ENCODE measurements at regions not wholly inside any gene's neighbourhood (a gene's known extent, or its start where the extent isn't known, plus 50 kb on each side); places are given as distances from the start of the nearest gene placed in this dataset.
A peak's percentile ranks its signal among the peaks of the same experiment; 100 is the strongest.
"Not testable (repeated sequence)": the region's sequence is repeated elsewhere in the genome, so short reads cannot be mapped to it uniquely, and the experiment has no call there.

DNA sequence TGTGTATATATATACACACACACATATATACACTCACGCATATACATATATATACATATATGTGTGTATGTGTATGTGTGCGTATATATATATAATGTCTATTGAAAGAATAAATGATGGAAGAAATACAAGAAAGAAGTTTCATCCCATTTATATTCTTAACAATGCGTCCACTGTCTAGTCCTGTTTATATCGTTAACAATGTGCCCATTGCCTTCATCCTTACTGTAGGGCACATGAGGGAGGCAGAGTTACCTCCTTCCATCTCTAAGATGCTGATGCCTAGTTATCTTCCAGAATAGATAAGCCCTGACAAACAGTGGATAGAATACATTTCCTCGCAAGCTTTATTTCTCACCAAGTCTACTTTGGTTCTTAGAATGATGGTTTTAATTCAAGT lies 389.8 kb upstream of the SEMA6A start:
- Mint-ChIP-seq H3K9me3 (peaks cover 5 to 10% of the 10 kb centered on the region in 2 donors), H3K27ac (no peak overlapping the region), H3K36me3 (no peaks in the 10 kb centered on the region)
- ATAC-seq = no peak
- DNase-seq (ENCODE audit: low spot score in 2 of 2) = no peak

DNA sequence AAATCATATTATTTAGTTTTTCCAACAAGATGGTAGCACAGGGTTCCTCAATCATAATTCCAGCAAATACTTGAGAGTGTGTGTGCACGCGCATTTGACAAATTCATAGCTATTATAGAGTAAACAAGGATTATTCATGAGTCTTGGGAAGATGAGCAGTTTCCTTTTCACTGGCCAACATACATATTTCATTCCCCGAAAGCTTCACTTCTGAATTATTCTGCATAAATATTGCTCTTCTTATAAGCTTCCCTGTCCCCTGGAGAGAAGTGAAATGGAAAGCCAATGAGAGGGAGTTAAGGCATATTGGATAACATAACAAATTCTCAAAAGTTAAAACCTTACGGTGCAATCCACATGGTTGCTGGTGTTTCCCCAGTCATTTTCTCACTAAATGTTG lies 386.4 kb upstream of the SEMA6A start:
- DNase-seq (ENCODE audit: low spot score in 2 of 2) (no peak), ATAC-seq (no peak)
- Mint-ChIP-seq H3K36me3 (no peaks in the 10 kb centered on the region), H3K9me3 (no peaks in the 10 kb centered on the region), H3K27ac (no peak overlapping the region)

DNA sequence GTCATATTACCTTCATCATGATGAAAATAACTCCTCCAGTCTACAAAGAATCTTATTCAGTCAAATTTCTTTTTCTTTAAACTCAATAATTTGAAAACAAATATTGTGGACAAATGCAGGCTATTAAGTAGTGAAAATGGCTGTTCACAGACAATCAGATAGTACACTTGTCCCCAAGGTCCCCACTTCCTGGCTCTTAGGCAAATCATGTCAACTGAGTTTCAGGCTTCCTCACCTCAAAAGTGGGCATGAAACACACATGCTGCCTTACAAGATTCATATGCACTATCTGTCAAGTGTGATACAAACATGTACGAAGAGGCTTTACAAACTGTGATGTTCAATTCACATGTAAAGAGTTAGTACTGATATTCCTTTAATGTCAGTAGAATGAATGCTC lies 385.2 kb upstream of the SEMA6A start:
- Mint-ChIP-seq H3K9me3 (no peaks in the 10 kb centered on the region), H3K27ac (no peak overlapping the region), H3K36me3 (no peaks in the 10 kb centered on the region)
- ATAC-seq = no peak
- DNase-seq (ENCODE audit: low spot score in 2 of 2) = no peak

DNA sequence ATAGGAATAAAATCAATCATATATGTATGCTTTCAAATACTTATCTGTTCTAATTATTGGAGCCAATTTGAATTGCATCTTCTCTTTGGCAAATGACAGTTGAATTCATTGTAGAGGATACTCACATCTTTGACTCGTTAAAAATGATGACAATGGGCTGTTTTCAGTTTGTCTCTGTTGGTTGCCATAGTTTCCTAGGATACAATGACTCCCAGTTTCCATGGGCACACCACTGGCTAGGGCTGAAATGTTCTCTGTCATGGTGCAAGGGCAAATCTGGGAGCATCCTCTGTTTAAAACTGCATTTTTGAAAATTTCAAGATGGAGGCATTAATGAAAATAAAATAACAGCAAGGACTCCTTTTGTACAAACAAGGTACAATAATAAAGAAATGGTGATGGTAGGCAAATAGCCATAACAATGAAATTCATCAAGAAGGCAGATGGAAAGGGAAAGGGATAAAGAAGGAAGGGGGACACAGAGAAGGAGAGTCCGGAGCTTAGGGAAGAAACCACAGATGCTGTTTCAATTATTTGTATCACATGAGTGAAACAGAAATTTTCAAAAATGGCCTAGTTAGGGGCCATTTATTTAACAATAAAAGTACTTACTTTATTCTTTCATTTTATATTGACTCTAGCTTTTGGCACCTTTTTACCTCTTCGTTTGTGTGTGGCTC lies 378.8 kb upstream of the SEMA6A start:
- DNase-seq (ENCODE audit: low spot score in 2 of 2) (no peak), ATAC-seq (no peak)
- Mint-ChIP-seq H3K36me3 (no peaks in the 10 kb centered on the region), H3K27ac (no peak overlapping the region), H3K9me3 (no peaks in the 10 kb centered on the region)

DNA sequence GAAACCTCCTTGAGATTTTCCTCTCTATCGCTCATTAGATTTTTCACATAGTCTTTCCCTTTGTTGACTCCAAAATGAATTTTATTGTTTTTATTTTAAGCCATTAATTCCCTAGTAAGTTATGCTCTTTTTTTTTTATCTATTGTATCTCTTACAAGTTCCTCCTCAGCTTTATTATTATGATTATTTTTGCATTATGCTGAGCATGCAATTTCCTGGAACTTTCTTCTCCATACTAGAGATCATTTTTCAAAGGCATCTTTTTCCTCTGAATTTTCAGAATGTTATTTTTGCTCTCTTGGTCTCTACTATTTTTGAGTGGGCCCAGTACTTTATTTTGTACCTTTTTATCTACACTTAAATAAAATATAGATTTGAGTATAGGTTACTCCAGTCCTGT lies 376.6 kb upstream of the SEMA6A start:
- DNase-seq (ENCODE audit: low spot score in 2 of 2) (no peak), ATAC-seq (no peak)
- Mint-ChIP-seq H3K9me3 (no peaks in the 10 kb centered on the region), H3K27ac (no peak overlapping the region), H3K36me3 (no peaks in the 10 kb centered on the region)

DNA sequence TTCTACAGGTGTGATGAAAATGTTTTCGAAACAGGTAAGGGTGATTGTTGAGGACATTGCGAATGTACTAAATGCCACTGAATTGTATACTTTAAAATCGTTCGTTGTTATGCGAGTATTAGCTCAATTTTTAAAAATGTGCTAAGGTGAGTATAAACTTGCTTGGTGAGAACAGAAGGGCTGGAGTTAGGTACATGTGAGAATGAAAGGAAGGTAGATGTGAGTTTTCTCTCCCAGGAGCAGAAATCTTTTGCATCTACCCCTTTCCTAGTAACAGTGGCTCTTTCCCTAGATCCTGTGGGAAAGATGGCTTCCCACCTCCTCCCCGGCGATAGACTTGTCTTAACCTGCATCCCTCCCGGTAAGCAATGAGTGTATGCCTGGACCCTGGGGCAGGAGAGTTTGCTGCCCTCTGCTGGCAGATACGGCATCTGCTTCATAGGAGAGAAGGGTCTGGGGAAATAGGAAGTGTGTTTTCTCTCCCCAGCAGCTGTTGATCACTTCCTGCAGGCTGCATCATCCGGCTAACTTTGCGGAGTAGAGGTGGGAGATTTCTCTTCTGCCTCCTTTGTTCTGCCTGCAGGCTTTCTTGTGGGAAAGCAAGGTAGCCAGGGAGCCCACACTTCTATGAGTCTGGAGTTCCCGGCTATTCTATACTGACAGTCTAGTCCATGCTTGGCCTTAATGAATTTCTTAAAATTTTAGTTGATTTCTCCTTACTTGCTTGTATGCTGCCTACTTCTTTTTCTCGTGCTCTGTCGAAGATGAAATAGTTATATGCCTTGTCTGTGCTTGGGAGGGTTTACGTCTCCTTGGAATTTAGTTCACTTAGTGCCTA lies 373.3 kb upstream of the SEMA6A start:
- no peaks in the 10 kb centered on the region for H3K36me3 Mint-ChIP-seq
- peaks cover 4 to 6% of the 10 kb centered on the region in 2 donors for H3K9me3 Mint-ChIP-seq
- DNase-seq (ENCODE audit: low spot score in 2 of 2) (peak in 1 of 2 donors; percentile 70), ATAC-seq (peak; percentile 71 to 93)
- no peak overlapping the region for H3K27ac Mint-ChIP-seq

DNA sequence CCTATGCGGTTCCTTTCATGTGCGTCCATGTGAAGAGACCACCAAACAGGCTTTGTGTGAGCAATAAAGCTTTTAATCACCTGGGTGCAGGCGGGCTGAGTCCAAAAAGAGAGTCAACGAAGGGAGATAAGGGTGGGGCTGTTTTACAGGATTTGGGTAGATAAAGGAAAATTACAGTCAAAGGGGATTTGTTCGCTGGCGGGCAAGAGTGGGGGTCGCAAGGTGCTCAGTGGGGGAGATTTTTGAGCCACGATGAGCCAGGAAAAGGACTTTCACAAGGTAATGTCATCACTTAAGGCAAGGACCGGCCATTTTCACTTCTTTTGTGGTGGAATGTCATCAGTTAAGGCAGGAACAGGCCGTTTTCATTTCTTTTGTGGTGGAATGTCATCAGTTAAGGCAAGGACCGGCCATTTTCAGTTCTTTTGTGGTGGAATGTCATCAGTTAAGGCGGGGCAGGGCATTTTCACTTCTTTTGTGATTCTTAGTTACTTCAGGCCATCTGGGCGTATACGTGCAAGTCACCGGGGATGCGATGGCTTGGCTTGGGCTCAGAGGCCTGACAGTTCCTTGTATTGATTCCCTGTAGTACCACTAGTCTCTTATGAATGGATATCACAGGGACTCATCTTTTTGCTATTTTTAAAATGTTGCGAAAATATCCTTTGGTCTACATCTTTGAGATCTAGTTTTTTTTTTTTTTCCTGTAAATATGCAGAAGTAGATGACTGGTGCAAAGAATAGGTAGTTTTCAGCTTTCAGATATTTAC lies 371.2 kb upstream of the SEMA6A start:
- ATAC-seq; H3K27ac Mint-ChIP-seq; DNase-seq (ENCODE audit: low spot score in 2 of 2); H3K9me3 Mint-ChIP-seq; H3K36me3 Mint-ChIP-seq: not testable (repeated sequence)

DNA sequence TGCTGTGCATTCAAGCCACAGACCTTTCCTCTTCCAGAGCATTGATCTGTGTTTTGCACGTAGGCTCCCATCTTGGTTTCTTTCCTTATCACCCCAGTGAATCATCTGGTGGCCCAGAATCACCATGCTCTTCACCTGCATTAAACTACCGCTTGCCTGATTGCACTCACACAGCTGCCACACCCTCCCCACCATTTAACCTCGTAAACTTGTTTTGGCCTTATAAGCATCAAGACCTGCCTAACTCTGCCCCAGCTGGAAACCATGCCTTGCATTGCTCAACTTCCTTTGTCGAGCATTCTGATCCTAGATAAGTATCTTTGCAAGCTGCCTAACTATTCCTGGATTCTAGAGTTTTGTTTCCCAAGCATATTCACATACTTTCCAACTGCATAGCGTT lies 369.6 kb upstream of the SEMA6A start:
- Mint-ChIP-seq H3K27ac (no peak overlapping the region), H3K36me3 (no peaks in the 10 kb centered on the region), H3K9me3 (peaks cover 4 to 6% of the 10 kb centered on the region in 2 donors)
- ATAC-seq (no peak), DNase-seq (ENCODE audit: low spot score in 2 of 2) (no peak)

DNA sequence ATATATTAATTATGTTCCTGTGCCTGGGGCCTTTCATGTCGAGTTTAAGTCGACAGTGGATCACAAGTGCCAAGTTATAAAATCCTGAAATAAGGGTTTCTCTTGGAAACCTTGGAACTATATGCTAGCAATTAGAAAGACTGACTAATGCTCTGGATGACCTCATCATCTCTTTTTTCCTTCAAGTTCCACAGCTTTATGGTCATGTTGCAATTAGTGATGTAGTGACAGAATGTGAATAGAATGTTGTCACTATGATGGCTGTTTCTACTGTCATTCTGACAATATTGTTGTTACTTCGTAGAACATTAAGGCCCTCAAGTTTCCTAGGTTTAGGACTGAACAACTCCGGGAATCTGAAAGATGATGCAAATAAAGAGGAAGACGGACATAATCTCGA lies 368.0 kb upstream of the SEMA6A start:
- Mint-ChIP-seq H3K36me3 (no peaks in the 10 kb centered on the region), H3K27ac (no peak overlapping the region), H3K9me3 (peaks cover 4 to 6% of the 10 kb centered on the region in 2 donors)
- ATAC-seq (no peak), DNase-seq (ENCODE audit: low spot score in 2 of 2) (no peak)

DNA sequence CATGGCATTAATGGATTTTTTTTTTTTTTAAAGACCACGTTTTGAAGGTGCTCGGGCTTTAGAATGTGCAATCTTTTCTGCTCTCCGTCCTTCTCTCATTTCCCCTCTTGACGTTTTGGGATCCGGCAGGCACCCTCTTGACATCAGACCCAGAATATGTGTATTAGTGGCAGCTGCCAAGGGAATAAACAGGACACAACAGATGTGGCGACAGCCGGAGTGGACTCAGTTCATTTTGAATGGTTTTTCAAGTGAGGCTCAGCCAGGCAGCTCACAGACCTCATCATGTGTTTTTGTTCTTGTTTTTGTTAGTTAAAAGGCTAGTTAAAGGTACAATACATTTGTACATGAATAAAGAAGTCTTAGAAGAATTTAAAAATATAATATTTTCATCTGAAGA lies 365.0 kb upstream of the SEMA6A start:
- H3K27ac Mint-ChIP-seq = no peak overlapping the region
- H3K36me3 Mint-ChIP-seq = no peaks in the 10 kb centered on the region
- H3K9me3 Mint-ChIP-seq = peaks cover 0 to 10% of the 10 kb centered on the region in 2 donors
- ATAC-seq (no peak), DNase-seq (ENCODE audit: low spot score in 2 of 2) (no peak)

DNA sequence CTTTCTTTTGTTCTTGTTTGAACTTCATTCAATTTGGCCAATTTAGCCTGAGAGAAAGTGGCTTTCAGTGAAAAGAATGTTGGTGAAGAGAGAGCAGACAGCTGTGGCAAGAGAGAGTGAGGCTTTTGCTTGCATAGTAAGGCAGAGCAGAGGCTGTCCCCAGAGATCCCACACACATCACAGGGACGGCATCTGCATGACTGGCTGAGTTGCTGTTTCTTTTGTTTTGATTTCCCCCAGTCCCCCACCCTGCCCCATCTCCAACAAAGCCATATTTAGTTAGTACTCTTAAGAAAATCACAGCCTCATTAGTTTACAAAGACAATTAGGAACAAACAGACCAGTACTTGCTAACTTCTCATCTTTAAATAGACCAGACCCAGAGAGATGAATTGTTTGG lies 363.9 kb upstream of the SEMA6A start:
- ATAC-seq (no peak), DNase-seq (ENCODE audit: low spot score in 2 of 2) (no peak)
- Mint-ChIP-seq H3K36me3 (no peaks in the 10 kb centered on the region), H3K27ac (no peak overlapping the region), H3K9me3 (peaks cover 0 to 5% of the 10 kb centered on the region in 2 donors)

DNA sequence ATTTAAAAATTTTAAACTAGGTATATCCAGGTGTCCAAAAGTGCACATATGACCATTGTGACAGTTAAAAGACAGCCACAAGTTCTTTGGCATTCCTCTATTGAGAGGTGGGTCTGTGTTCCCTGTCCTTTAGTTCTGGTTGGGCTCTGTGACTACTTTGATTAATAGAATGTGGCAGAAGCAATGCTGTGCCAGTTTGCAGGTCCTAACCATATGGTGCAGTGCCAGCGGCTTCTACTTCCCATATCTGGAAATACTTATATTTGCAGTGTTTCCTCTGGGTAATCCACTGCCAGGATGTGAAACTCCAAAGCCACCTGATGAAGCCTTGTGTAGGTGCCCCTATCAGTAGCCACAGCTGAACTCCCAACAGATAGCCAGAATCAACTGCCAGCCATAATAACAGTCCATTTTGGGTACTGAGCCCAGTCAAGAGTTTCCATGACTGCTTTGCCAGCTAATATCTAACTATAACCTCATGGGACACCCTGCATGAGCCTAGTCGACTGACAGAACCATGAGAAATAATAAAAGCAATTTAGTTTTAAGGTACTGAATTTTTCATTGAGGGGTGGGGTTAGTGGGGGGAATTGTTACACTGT lies 361.0 kb upstream of the SEMA6A start:
- H3K36me3 Mint-ChIP-seq = no peaks in the 10 kb centered on the region
- H3K27ac Mint-ChIP-seq = no peak overlapping the region
- peaks cover 0 to 7% of the 10 kb centered on the region in 2 donors for H3K9me3 Mint-ChIP-seq
- DNase-seq (ENCODE audit: low spot score in 2 of 2) (no peak), ATAC-seq (no peak)

DNA sequence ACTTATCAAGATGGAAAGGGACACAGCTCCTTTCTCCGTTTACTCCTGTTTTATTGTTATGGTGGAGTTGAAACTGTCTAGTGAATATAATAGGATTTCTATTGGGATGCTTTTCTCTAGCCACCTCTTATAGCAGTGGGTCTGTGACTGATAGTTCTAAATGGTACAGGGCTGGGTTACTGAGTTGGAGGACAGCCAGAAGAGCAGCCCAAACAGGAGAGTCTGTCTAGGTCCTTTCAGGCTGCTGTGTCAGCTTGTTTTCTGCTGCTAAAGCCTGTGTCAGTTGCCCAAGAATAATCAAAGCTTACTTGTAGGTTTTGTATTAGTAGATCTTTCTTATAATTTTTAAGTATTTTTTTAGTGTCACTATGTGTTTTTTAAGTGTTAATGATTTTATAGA lies 356.0 kb upstream of the SEMA6A start:
- DNase-seq (ENCODE audit: low spot score in 2 of 2) (no peak), ATAC-seq (no peak)
- Mint-ChIP-seq H3K36me3 (no peaks in the 10 kb centered on the region), H3K9me3 (peaks cover 0 to 3% of the 10 kb centered on the region in 2 donors), H3K27ac (no peak overlapping the region)

DNA sequence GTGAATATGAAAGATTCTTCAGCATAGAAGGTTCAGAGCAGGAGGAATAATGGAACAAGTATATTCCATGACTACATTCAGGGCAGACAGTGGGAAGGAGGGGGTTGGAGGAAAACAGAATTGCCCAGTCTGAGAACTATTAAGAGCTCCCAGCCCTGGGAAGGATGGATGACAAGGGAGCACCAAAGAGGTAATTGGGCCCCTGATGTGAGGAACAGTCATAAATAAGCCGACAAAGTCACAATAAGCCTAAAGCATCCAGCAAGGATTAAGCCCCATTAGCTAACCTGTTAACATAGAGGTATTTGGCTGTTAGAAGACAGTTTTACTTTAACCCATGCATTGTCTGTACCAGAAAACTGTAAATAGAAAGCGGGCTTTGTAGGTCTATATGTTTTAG lies 348.7 kb upstream of the SEMA6A start:
- Mint-ChIP-seq H3K36me3 (no peaks in the 10 kb centered on the region), H3K27ac (no peak overlapping the region), H3K9me3 (no peaks in the 10 kb centered on the region)
- no peak for ATAC-seq
- DNase-seq (ENCODE audit: low spot score in 2 of 2) = no peak

DNA sequence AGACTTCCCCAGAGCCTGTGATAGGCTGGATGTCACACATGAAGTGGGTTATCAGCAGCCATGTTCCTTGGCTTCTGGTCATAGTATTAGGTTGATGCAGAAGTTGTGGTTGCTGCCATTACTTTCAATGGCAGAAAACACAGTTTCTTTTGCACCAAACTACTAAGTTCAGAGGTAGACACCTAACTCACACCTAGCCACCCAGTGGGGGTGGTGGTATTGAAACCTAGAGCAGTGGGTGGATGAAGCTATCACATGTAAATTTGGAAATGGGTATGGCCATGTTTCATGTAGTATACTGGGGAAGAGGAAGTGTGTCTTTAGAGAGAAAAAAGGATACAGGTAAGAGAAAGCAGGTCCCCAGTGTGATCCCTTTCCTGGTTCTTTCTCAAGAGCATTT lies 347.9 kb upstream of the SEMA6A start:
- Mint-ChIP-seq H3K27ac (no peak overlapping the region), H3K36me3 (no peaks in the 10 kb centered on the region), H3K9me3 (peaks cover 5% of the 10 kb centered on the region in 2 donors)
- ATAC-seq (no peak), DNase-seq (ENCODE audit: low spot score in 2 of 2) (no peak)

DNA sequence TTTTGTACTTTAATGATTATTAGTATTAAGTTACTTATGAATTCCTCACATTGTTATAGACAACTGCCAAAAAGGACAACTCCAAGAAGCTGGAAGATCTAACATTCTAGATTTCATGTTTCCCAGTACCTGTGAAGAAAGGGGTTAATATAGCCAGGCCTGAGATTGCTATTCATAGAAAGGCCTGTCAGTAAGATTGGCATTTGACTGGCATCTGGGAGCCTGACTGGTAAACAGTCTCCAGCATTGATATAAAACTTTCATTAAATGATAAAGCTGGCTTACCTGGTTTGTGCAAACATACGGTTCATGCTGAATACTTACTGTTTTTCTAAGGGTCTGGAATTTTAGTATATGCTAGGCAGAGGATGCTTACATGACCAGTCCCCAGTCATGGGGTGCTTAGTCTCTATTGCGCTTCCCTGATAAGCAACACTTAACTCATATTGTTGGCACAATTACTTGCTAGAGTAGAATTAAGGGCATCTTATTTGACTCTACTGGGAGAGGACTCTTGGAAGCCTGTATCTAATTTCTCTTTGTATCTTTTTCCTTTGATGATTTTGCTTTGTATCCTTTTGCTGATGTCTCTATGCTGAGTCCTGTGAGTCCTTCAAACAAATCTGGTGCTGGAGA lies 340.4 kb upstream of the SEMA6A start:
- DNase-seq (ENCODE audit: low spot score in 2 of 2) = no peak
- no peak for ATAC-seq
- Mint-ChIP-seq H3K9me3 (peaks cover 11% of the 10 kb centered on the region in 2 donors), H3K27ac (no peak overlapping the region), H3K36me3 (no peaks in the 10 kb centered on the region)

All from activated naive CD4-positive, alpha-beta T cell treated with anti-CD3 and anti-CD28 coated beads, Interleukin-2, amount 50 U/mL, for 72 hours (primary cell).